Panc1 (cell line): ENCODE measurements at regions not wholly inside any gene's neighbourhood (a gene's known extent, or its start where the extent isn't known, plus 50 kb on each side); places are given as distances from the start of the nearest gene placed in this dataset.

Source experiments
- ATAC-seq: fragments of 200-7000 bp; cut with Tn5 transposase; 2 replicates; pipeline ENCODE4 v1.9.1; 2020; ENCODE audit warnings: mild to moderate bottlenecking, moderate library complexity
- BruUV-seq: library from RNA; stranded (reverse); fragments of 400-500 nt; replicated peaks from 2 replicates; lab custom pipeline; 2021; lab: Mats Ljungman, UMichigan
- CTCF ChIA-PET: fragments of 300-600 bp; sonication (Branson Sonifier 250); formaldehyde crosslinking; loops from one replicate; lab custom pipeline; 2022; ENCODE audit warnings: antibody characterized with exemption; lab: Charles Lee
- POLR2A ChIA-PET: fragments of 300-600 bp; sonication (Branson Sonifier 250); formaldehyde crosslinking; loops from one replicate; lab custom pipeline; 2022; ENCODE audit warnings: antibody characterized with exemption; lab: Charles Lee
- DNase-seq: peaks from one replicate; pipeline ENCODE4 v3.0.0-alpha.2; 2010; ENCODE audit warnings: low read depth, low spot score
- H3K27ac ChIP-seq: 2 replicates; pipeline ENCODE4 v1.5.1; 2011; ENCODE audit warnings: mild to moderate bottlenecking, low read length, inconsistent platforms
- H3K27me3 ChIP-seq: fragments of 200-500 bp; sonication (Bioruptor generic); 2 replicates; pipeline ENCODE4 v1.6.0; 2014; ENCODE audit warnings: low read length, inconsistent platforms; ENCODE audit not compliant: control insufficient read depth, insufficient read depth
- H3K36me3 ChIP-seq: fragments of 200-500 bp; sonication (Bioruptor generic); 2 replicates; pipeline ENCODE4 v1.5.1; 2014; ENCODE audit warnings: inconsistent platforms, mild to moderate bottlenecking, low read length, moderate library complexity; ENCODE audit not compliant: control insufficient read depth, insufficient read depth
- H3K4me1 ChIP-seq: 2 replicates; pipeline ENCODE4 v1.5.1; 2011; ENCODE audit warnings: inconsistent platforms, mild to moderate bottlenecking, low read length, moderate library complexity; ENCODE audit not compliant: control insufficient read depth, insufficient read depth
- H3K4me3 ChIP-seq, 2 experiments: 2 replicates each; pipeline ENCODE4 v1.5.1; 2011 to 2012; ENCODE audit warnings: low read depth in 2 of 2, low read length in 2 of 2, mild to moderate bottlenecking in 2 of 2, inconsistent platforms in 1 of 2, moderate library complexity in 1 of 2
- H3K9me3 ChIP-seq: fragments of 200-500 bp; sonication (Bioruptor generic); 2 replicates; pipeline ENCODE4 v1.5.1; 2014; ENCODE audit warnings: low read depth, mild to moderate bottlenecking, inconsistent platforms, low read length, moderate library complexity; ENCODE audit not compliant: control insufficient read depth, insufficient read depth
- POLR2AphosphoS5 ChIP-seq: IDR thresholded peaks from 2 replicates; pipeline ENCODE4 v1.6.1; 2012; ENCODE audit warnings: mild to moderate bottlenecking, low read depth, low read length, moderate library complexity
- SIN3A ChIP-seq: IDR thresholded peaks from 2 replicates; pipeline ENCODE4 v1.6.1; 2012; ENCODE audit warnings: low read depth, mild to moderate bottlenecking, low read length, moderate library complexity, borderline replicate concordance; ENCODE audit not compliant: insufficient read depth
- TCF7L2 ChIP-seq: IDR thresholded peaks from 2 replicates; pipeline ENCODE4 v1.6.1; 2011; ENCODE audit warnings: mild to moderate bottlenecking, low read depth, low read length, inconsistent platforms
- in situ Hi-C: cut with HindIII; loops from 2 replicates; pipeline ENCODE4 v1.10.0; 2016; ENCODE audit warnings: low sequenced_read_pairs, low pct_unique_long_range_greater_than_20kb
- intact Hi-C: fragments of 100-400 bp; cut with micrococcal nuclease; formaldehyde crosslinking; loops from one replicate; pipeline ENCODE4 v1.10.0; 2022; ENCODE audit not compliant: unreplicated experiment
- TF ChIP-seq, protein P1 (sequence below): fragments of 450-650 bp; IDR thresholded peaks from 2 replicates; pipeline ENCODE4 v1.5.1; 2017; ENCODE audit warnings: mild to moderate bottlenecking
- TF ChIP-seq, protein P2 (sequence below), 2 experiments: IDR thresholded peaks; 2 replicates each; pipeline ENCODE4 v1.6.1; 2011 to 2012; ENCODE audit warnings: low read depth in 2 of 2, control low read depth in 1 of 2, low read length in 1 of 2, mild to moderate bottlenecking in 1 of 2, moderate library complexity in 1 of 2; ENCODE audit not compliant: insufficient read depth in 1 of 2

DNA sequence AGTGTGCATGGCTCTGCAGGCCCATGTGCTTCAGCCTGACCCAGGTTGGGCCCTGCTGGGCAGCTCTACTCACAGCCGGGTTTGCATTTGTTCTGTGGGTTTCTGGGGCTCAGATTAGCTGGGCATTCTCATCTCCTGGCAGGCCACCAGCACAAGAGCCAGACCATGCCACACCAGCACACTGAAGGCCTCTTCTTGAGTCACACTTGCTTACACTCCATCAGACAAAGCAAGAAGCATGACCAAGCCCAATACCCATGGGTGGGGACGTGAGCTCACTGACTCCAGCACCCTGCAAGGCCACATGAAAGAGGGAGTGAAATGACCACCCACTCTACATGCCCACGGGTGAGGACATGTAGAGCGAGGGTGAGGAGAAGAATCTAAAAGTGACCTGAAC lies 257.8 kb upstream of the PPP2R2D start:
- intact Hi-C loops: no loop called here
- ATAC-seq (no peak), DNase-seq (no peak)
- Histone ChIP-seq H3K9me3 (no peaks in the 10 kb centered on the region; the same call in 1 of the 2 replicates), H3K36me3 (no peaks in the 10 kb centered on the region), H3K27ac (no peak overlapping the region), H3K4me1 (no peaks in the 10 kb centered on the region), H3K4me3 (no peak overlapping the region), H3K27me3 (no peaks in the 10 kb centered on the region)
- no TSS peak for BruUV-seq
- TF ChIP-seq, protein P1, sequence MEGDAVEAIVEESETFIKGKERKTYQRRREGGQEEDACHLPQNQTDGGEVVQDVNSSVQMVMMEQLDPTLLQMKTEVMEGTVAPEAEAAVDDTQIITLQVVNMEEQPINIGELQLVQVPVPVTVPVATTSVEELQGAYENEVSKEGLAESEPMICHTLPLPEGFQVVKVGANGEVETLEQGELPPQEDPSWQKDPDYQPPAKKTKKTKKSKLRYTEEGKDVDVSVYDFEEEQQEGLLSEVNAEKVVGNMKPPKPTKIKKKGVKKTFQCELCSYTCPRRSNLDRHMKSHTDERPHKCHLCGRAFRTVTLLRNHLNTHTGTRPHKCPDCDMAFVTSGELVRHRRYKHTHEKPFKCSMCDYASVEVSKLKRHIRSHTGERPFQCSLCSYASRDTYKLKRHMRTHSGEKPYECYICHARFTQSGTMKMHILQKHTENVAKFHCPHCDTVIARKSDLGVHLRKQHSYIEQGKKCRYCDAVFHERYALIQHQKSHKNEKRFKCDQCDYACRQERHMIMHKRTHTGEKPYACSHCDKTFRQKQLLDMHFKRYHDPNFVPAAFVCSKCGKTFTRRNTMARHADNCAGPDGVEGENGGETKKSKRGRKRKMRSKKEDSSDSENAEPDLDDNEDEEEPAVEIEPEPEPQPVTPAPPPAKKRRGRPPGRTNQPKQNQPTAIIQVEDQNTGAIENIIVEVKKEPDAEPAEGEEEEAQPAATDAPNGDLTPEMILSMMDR: no peak
- TF ChIP-seq SIN3A (no peak), POLR2AphosphoS5 (no peak), TCF7L2 (no peak)
- TF ChIP-seq, protein P2, sequence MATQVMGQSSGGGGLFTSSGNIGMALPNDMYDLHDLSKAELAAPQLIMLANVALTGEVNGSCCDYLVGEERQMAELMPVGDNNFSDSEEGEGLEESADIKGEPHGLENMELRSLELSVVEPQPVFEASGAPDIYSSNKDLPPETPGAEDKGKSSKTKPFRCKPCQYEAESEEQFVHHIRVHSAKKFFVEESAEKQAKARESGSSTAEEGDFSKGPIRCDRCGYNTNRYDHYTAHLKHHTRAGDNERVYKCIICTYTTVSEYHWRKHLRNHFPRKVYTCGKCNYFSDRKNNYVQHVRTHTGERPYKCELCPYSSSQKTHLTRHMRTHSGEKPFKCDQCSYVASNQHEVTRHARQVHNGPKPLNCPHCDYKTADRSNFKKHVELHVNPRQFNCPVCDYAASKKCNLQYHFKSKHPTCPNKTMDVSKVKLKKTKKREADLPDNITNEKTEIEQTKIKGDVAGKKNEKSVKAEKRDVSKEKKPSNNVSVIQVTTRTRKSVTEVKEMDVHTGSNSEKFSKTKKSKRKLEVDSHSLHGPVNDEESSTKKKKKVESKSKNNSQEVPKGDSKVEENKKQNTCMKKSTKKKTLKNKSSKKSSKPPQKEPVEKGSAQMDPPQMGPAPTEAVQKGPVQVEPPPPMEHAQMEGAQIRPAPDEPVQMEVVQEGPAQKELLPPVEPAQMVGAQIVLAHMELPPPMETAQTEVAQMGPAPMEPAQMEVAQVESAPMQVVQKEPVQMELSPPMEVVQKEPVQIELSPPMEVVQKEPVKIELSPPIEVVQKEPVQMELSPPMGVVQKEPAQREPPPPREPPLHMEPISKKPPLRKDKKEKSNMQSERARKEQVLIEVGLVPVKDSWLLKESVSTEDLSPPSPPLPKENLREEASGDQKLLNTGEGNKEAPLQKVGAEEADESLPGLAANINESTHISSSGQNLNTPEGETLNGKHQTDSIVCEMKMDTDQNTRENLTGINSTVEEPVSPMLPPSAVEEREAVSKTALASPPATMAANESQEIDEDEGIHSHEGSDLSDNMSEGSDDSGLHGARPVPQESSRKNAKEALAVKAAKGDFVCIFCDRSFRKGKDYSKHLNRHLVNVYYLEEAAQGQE (IDR thresholded peaks at IDR 0.05; ENCODE audit: insufficient read depth in 1 of 2, low read depth in 2 of 2, low read length in 1 of 2): no peak
- POLR2A ChIA-PET: no interaction called here
- CTCF ChIA-PET: no interaction called here
- in situ Hi-C loops: no loop called here

DNA sequence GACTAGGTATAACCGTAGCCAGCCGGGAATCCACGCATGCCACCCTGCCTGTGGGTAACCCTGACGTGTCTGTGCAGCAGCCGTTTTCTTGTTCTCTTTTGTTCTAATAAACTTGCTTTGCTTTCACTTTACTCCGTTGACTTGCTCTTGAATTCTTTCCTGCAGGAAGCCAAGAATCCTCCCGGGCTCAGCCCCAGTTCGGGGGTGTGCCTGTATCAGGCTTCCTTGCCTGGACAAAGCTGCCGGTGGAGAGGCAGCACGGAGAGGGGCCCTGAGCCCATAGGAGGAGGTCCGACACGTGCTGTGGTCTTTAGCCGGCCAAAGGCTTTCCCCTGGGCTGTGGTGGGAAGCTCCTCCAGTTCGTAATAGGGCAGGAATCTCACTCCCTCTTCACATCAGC lies 256.5 kb upstream of the PPP2R2D start:
- ChIA-PET POLR2A (interaction anchor here (0.6 kb wide), 1 partner anchor 295 kb away, joined by 3 read pairs; no protein-coding TSS in a partner anchor), CTCF (no interaction called here)
- no peaks in the 10 kb centered on the region; the same call in 1 of the 2 replicates for H3K9me3 ChIP-seq
- no peak for DNase-seq
- no peaks in the 10 kb centered on the region for H3K36me3 ChIP-seq
- peak overlapping the region in 1 of 2 experiments; percentile 16; a peak in 1 of 4 replicates for H3K4me3 ChIP-seq
- TF ChIP-seq SIN3A: no peak
- TF ChIP-seq, protein P1: no peak
- in situ Hi-C loops: no loop called here
- H3K4me1 ChIP-seq: no peaks in the 10 kb centered on the region
- intact Hi-C loops: no loop called here
- H3K27ac ChIP-seq: no peak overlapping the region
- no peaks in the 10 kb centered on the region for H3K27me3 ChIP-seq
- no peak for ATAC-seq
- no TSS peak for BruUV-seq
